ENCODE measurements at regions not wholly inside any gene's neighbourhood (a gene's known extent, or its start where the extent isn't known, plus 50 kb on each side); places are given as distances from the start of the nearest gene placed in this dataset.

- H3K4me3 ChIP-seq: no peak overlapping the region
- WGBS, 2 donors: 31 to 47% methylated on average over 10 of the region's 10 CpGs
- no peaks in the 10 kb centered on the region for H3K9me3 ChIP-seq
- H3K27me3 ChIP-seq: peaks cover 0 to 9% of the 10 kb centered on the region in 2 donors
- H3K36me3 ChIP-seq: no peaks in the 10 kb centered on the region
- TF ChIP-seq CTCF (IDR thresholded peaks at IDR 0.05): no peak
- no peak for TF ChIP-seq POLR2A (IDR thresholded peaks at IDR 0.05)
- no peak for TF ChIP-seq EP300 (IDR thresholded peaks at IDR 0.05)
- peak overlapping the region in 2 of 4 donors; percentile 66 to 67 for H3K27ac ChIP-seq
- no peak for DNase-seq (ENCODE audit: low spot score in 2 of 2)
- H3K4me1 ChIP-seq: peaks cover 0 to 8% (median 0%) of the 10 kb centered on the region in 4 donors
These were observed 444.1 kb downstream of the BCOR start for GRCh38 chrX:39653691-39654090.

DNA sequence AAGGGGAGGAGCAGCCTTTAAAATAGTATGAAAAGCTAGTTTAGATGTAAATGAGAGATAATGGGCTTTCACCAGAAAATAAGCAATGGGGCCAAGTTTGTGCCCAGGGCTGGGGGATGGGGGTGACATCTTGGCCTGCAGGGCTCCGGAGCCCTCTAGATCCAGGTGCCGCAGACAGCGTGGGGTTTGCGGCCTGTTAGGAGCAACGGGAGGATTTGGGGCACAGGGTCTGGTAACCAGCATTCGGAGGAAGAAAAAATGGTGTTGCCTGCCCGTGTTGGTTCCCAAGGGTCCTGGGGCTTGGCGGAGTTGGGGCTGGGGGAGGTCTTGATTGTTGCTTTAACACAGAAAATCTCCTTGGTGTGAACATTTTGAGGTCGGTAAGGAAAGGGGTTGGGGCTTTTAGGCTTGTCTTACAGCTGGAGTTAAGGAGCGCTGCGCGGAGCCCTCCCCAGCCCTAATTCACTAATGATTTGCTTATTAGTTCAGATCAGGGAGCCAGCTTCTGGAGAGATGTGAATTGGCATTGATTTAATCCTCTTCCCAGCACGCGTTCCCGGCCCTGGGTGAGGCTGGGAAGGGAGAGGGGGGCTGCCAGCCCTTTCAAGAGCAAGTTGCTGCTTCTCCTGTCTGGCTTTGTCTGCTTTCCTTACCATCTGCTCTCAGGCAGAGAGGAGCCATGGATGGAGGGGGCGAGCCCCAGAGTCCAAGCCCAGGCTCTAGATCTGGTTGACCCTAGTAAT, 443.4 kb downstream of the BCOR start:
- DNase-seq (ENCODE audit: low spot score in 2 of 2): no peak
- Histone ChIP-seq H3K4me3 (no peak overlapping the region), H3K9me3 (no peaks in the 10 kb centered on the region), H3K27me3 (peaks cover 0 to 9% of the 10 kb centered on the region in 2 donors), H3K27ac (peak overlapping the region in 2 of 4 donors; percentile 66 to 67), H3K4me1 (peaks cover 0 to 8% (median 0%) of the 10 kb centered on the region in 4 donors), H3K36me3 (no peaks in the 10 kb centered on the region)
- WGBS, 2 donors: 42 to 47% methylated on average over 14 to 16 of the region's 16 CpGs
- TF ChIP-seq CTCF (IDR thresholded peaks at IDR 0.05) (no peak), EP300 (IDR thresholded peaks at IDR 0.05) (no peak), POLR2A (IDR thresholded peaks at IDR 0.05) (no peak)

DNA sequence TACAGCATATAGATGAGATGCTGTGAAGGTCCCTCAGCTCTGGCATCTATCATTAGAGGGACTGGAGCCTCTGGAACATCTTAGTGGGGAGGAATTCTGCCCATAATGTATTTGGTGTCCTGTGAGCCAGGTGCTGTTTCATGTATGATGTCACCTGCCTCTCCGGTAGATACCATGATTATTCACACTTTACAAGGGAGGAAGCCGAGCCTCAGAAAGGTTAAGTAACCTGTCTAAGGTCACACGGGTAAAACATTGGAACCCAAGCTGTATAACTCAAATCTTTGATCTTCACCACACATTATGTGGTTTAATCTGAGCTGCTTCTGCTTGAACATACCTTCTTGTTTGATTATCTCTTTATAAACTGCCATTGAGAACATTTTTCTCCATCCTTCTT, 442.8 kb downstream of the BCOR start:
- Histone ChIP-seq H3K36me3 (no peaks in the 10 kb centered on the region), H3K4me3 (no peak overlapping the region), H3K4me1 (peaks cover 0 to 8% (median 0%) of the 10 kb centered on the region in 4 donors), H3K9me3 (no peaks in the 10 kb centered on the region), H3K27me3 (peaks cover 0 to 9% of the 10 kb centered on the region in 2 donors), H3K27ac (peak overlapping the region in 2 of 4 donors; percentile 66 to 67)
- DNase-seq (ENCODE audit: low spot score in 2 of 2): no peak
- 66 to 76% methylated on average over 3 of the region's 3 CpGs for WGBS, 2 donors
- no peak for TF ChIP-seq EP300 (IDR thresholded peaks at IDR 0.05)
- no peak for TF ChIP-seq CTCF (IDR thresholded peaks at IDR 0.05)
- no peak for TF ChIP-seq POLR2A (IDR thresholded peaks at IDR 0.05)

DNA sequence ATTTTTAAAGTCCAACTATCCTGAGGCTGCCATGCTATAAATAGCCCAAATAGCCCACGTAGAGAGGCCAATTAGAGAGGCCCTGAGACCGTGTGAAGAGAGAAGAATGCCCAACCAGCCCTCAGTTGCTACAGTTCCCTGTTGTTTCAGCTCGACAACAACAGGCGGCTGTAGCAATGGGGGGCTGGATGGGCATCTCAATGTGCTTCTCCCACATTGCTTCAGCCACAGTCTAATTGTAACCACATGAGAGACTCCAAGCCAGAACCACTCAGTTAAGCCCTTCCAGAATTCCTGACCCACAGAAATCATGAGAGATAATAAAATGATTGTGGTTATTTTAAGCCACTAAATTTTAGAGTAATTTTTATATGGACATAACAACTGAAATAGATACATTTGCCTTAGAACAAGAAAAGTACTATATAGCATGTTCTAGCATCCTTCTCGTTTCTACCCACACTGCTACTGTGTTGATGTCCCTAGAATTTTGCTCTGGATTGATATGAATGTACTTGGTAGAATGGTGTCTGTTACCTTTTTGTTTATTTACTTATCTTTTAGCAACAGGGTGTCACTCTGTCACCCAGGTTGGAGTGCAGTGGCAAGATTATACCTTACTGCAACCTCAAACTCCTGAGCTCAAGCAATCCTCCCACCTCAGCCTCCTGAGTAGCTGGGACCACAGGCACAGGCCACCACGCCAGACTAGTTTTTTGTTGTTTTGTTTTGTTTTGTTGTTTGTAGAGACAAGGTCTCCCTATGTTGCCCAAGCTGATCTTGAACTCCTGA, 436.4 kb downstream of the BCOR start:
- TF ChIP-seq POLR2A (IDR thresholded peaks at IDR 0.05) (no peak), EP300 (IDR thresholded peaks at IDR 0.05) (no peak), CTCF (IDR thresholded peaks at IDR 0.05) (no peak)
- Histone ChIP-seq H3K27me3 (no peaks in the 10 kb centered on the region), H3K9me3 (no peaks in the 10 kb centered on the region), H3K4me1 (no peaks in the 10 kb centered on the region), H3K36me3 (no peaks in the 10 kb centered on the region), H3K27ac (no peak overlapping the region), H3K4me3 (no peak overlapping the region)
- no peak for DNase-seq (ENCODE audit: low spot score in 2 of 2)
- 59 to 83% methylated on average over 6 of the region's 6 CpGs for WGBS, 2 donors
